Small intestine (tissue), 7 donors: ENCODE measurements at regions not wholly inside any gene's neighbourhood (a gene's known extent, or its start where the extent isn't known, plus 50 kb on each side); places are given as distances from the start of the nearest gene placed in this dataset.
"Not testable (repeated sequence)": the region's sequence is repeated elsewhere in the genome, so short reads cannot be mapped to it uniquely, and the experiment has no call there.

Experiments
- DNase-seq, 2 donors: peaks; one replicate each; pipeline versions ENCODE4 v3.0.0 to v3.0.0-alpha.2; 2013
- FAIRE-seq: peaks from 2 replicates; lab custom pipeline; 2012; peaks lifted over from hg19 to GRCh38; lab: Jason Lieb, UNC
- H3K27ac ChIP-seq, 3 donors: one replicate each; pipeline ENCODE4 v1.5.1; 2013; ENCODE audit warnings: low read length in 2 of 3, mild to moderate bottlenecking in 2 of 3, control low read depth in 1 of 3, inconsistent platforms in 1 of 3, low read depth in 1 of 3, moderate library complexity in 1 of 3
- H3K27me3 ChIP-seq, 3 donors: one replicate each; pipeline ENCODE4 v1.6.1; 2013; ENCODE audit warnings: low read length in 3 of 3, inconsistent platforms in 1 of 3; ENCODE audit not compliant: control insufficient read depth in 3 of 3, insufficient read depth in 3 of 3
- H3K36me3 ChIP-seq, 3 donors: one replicate each; pipeline ENCODE4 v1.6.1; 2013; ENCODE audit warnings: low read length in 3 of 3, inconsistent platforms in 1 of 3, low read depth in 1 of 3, mild to moderate bottlenecking in 1 of 3, moderate library complexity in 1 of 3; ENCODE audit not compliant: control insufficient read depth in 3 of 3, insufficient read depth in 2 of 3
- H3K4me1 ChIP-seq, 3 donors: one replicate each; pipeline ENCODE4 v1.6.1; 2013; ENCODE audit warnings: low read length in 2 of 3, inconsistent platforms in 1 of 3, low read depth in 1 of 3, mild to moderate bottlenecking in 1 of 3, moderate library complexity in 1 of 3; ENCODE audit not compliant: control insufficient read depth in 3 of 3, insufficient read depth in 2 of 3
- H3K4me3 ChIP-seq, 3 donors: one replicate each; pipeline ENCODE4 v1.5.1; 2013; ENCODE audit warnings: low read length in 3 of 3, control low read depth in 1 of 3, inconsistent platforms in 1 of 3, low read depth in 1 of 3, mild to moderate bottlenecking in 1 of 3, moderate library complexity in 1 of 3
- H3K9me3 ChIP-seq, 2 donors: one replicate each; pipeline ENCODE4 v1.6.1; 2013; ENCODE audit warnings: low read depth in 1 of 2, low read length in 1 of 2; ENCODE audit not compliant: control insufficient read depth in 2 of 2, insufficient read depth in 1 of 2
- WGBS, 3 donors: extraction: QIAGEN DNeasy Blood & Tissue Kit; methylation state at CpG; one replicate each; pipeline ENCODE4 v1.1.7; 2013; 5-methylcytosine and 5-hydroxymethylcytosine counted together
- donor health status: healthy with polysubstance abuse.
- donor health status: control.
- donor health status: control.
- donor health status: Bipolar disorder and iron deficiency.
- donor health status: healthy.

GRCh38 chrX:134045372-134045771 is 60.0 kb upstream of the GPC3 start:
- H3K27ac ChIP-seq, H3K36me3 ChIP-seq, H3K4me3 ChIP-seq, H3K27me3 ChIP-seq, FAIRE-seq, H3K9me3 ChIP-seq, DNase-seq, H3K4me1 ChIP-seq: not testable (repeated sequence)
- 94 to 100% (median 96%) methylated on average over 2 of the region's 3 CpGs for WGBS, 3 donors

- not testable (repeated sequence) for H3K36me3 ChIP-seq, H3K4me1 ChIP-seq, H3K27ac ChIP-seq, H3K4me3 ChIP-seq, H3K9me3 ChIP-seq, H3K27me3 ChIP-seq, DNase-seq, FAIRE-seq
- 88 to 93% (median 91%) methylated on average over 3 of the region's 3 CpGs for WGBS, 3 donors
Observed at GRCh38 chrX:134067107-134067506, 81.7 kb upstream of the GPC3 start.

- DNase-seq, H3K27ac ChIP-seq, H3K4me1 ChIP-seq, H3K27me3 ChIP-seq, H3K9me3 ChIP-seq, H3K36me3 ChIP-seq, FAIRE-seq, H3K4me3 ChIP-seq: not testable (repeated sequence)
- WGBS, 3 donors: 58 to 64% (median 61%) methylated on average over 6 of the region's 6 CpGs
Observed at GRCh38 chrX:134071899-134072298, 86.5 kb upstream of the GPC3 start.

GRCh38 chrX:134073341-134073740 is 87.9 kb upstream of the GPC3 start:
- H3K4me3 ChIP-seq: no peak overlapping the region
- 66 to 88% (median 86%) methylated on average over 2 of the region's 2 CpGs for WGBS, 3 donors
- DNase-seq (no peak), FAIRE-seq (no peak)
- no peaks in the 10 kb centered on the region for H3K27me3 ChIP-seq
- H3K4me1 ChIP-seq: no peaks in the 10 kb centered on the region
- H3K36me3 ChIP-seq: no peaks in the 10 kb centered on the region
- H3K27ac ChIP-seq: no peak overlapping the region
- no peaks in the 10 kb centered on the region for H3K9me3 ChIP-seq

GRCh38 chrX:134074151-134074550 is 88.8 kb upstream of the GPC3 start:
- H3K27me3 ChIP-seq: no peaks in the 10 kb centered on the region
- DNase-seq (no peak), FAIRE-seq (no peak)
- no peaks in the 10 kb centered on the region for H3K36me3 ChIP-seq
- no peaks in the 10 kb centered on the region for H3K4me1 ChIP-seq
- H3K9me3 ChIP-seq: no peaks in the 10 kb centered on the region
- WGBS, 3 donors: 63 to 74% (median 73%) methylated on average over 3 of the region's 3 CpGs
- H3K27ac ChIP-seq: no peak overlapping the region
- no peak overlapping the region for H3K4me3 ChIP-seq

GRCh38 chrX:134075894-134076718 is 90.7 kb upstream of the GPC3 start:
- FAIRE-seq (no peak), DNase-seq (no peak)
- 77 to 89% (median 84%) methylated on average over 26 of the region's 26 CpGs for WGBS, 3 donors

GRCh38 chrX:134095366-134095765 is 110.0 kb upstream of the GPC3 start:
- DNase-seq: no peak
- H3K27ac ChIP-seq: no peak overlapping the region
- H3K27me3 ChIP-seq: no peaks in the 10 kb centered on the region
- H3K4me3 ChIP-seq: no peak overlapping the region
- no peaks in the 10 kb centered on the region for H3K36me3 ChIP-seq
- H3K4me1 ChIP-seq: no peaks in the 10 kb centered on the region
- no peak for FAIRE-seq
- H3K9me3 ChIP-seq: no peaks in the 10 kb centered on the region

More at GRCh38 chrX:134075894-134076718, 90.7 kb upstream of the GPC3 start:
- Histone ChIP-seq H3K9me3 (no peaks in the 10 kb centered on the region), H3K4me3 (no peak overlapping the region), H3K27ac (no peak overlapping the region), H3K27me3 (no peaks in the 10 kb centered on the region), H3K4me1 (no peaks in the 10 kb centered on the region), H3K36me3 (no peaks in the 10 kb centered on the region)

GRCh38 chrX:134101636-134102035 is 116.2 kb upstream of the GPC3 start:
- Histone ChIP-seq H3K4me3 (no peak overlapping the region), H3K36me3 (no peaks in the 10 kb centered on the region), H3K27me3 (no peaks in the 10 kb centered on the region), H3K27ac (no peak overlapping the region), H3K9me3 (no peaks in the 10 kb centered on the region), H3K4me1 (no peaks in the 10 kb centered on the region)
- FAIRE-seq: no peak
- DNase-seq: no peak

GRCh38 chrX:134115270-134115669 is 121.7 kb upstream of the CCDC160 start:
- H3K4me3 ChIP-seq: no peak overlapping the region
- no peak for DNase-seq
- no peak for FAIRE-seq
- H3K27me3 ChIP-seq: no peaks in the 10 kb centered on the region
- H3K27ac ChIP-seq: no peak overlapping the region
- H3K4me1 ChIP-seq: no peaks in the 10 kb centered on the region
- no peaks in the 10 kb centered on the region for H3K9me3 ChIP-seq
- WGBS, 3 donors: 50 to 75% (median 57%) methylated on average over 3 of the region's 3 CpGs
- no peaks in the 10 kb centered on the region for H3K36me3 ChIP-seq
